Thymus (tissue), 11 donors: ENCODE measurements at regions not wholly inside any gene's neighbourhood (a gene's known extent, or its start where the extent isn't known, plus 50 kb on each side); places are given as distances from the start of the nearest gene placed in this dataset.

Experiments
- DNase-seq, 9 donors: peaks; one replicate each; pipeline ENCODE4 v3.0.0-alpha.2; 2013; ENCODE audit warnings: low spot score in 9 of 9, low read depth in 6 of 9, missing footprints in 1 of 9
- H3K27ac ChIP-seq, 2 donors: one replicate each; pipeline ENCODE4 v1.5.1; 2013; ENCODE audit warnings: control low read depth in 1 of 2, low read depth in 1 of 2, low read length in 1 of 2, mild to moderate bottlenecking in 1 of 2, moderate library complexity in 1 of 2
- H3K27me3 ChIP-seq, 2 donors: one replicate each; pipeline ENCODE4 v1.5.1; 2013; ENCODE audit warnings: low read length in 1 of 2; ENCODE audit not compliant: control insufficient read depth in 2 of 2, insufficient read depth in 1 of 2
- H3K36me3 ChIP-seq, 2 donors: one replicate each; pipeline ENCODE4 v1.5.1; 2013; ENCODE audit warnings: low read length in 1 of 2, mild to moderate bottlenecking in 1 of 2, moderate library complexity in 1 of 2; ENCODE audit not compliant: control insufficient read depth in 2 of 2, insufficient read depth in 2 of 2
- H3K4me1 ChIP-seq, 2 donors: one replicate each; pipeline ENCODE4 v1.5.1; 2013; ENCODE audit warnings: low read length in 2 of 2; ENCODE audit not compliant: control insufficient read depth in 2 of 2, insufficient read depth in 2 of 2
- H3K4me3 ChIP-seq, 2 donors: one replicate each; pipeline ENCODE4 v1.5.1; 2013; ENCODE audit warnings: low read length in 2 of 2, control low read depth in 1 of 2, mild to moderate bottlenecking in 1 of 2
- H3K9me3 ChIP-seq, 2 donors: one replicate each; pipeline ENCODE4 v1.5.1; 2013; ENCODE audit warnings: low read length in 1 of 2, mild to moderate bottlenecking in 1 of 2; ENCODE audit not compliant: control insufficient read depth in 2 of 2, insufficient read depth in 1 of 2
- WGBS: extraction: QIAGEN DNeasy Blood & Tissue Kit; methylation state at CpG from one replicate; pipeline ENCODE4 v1.1.7; 2013; 5-methylcytosine and 5-hydroxymethylcytosine counted together
- donor health status: healthy.

DNA sequence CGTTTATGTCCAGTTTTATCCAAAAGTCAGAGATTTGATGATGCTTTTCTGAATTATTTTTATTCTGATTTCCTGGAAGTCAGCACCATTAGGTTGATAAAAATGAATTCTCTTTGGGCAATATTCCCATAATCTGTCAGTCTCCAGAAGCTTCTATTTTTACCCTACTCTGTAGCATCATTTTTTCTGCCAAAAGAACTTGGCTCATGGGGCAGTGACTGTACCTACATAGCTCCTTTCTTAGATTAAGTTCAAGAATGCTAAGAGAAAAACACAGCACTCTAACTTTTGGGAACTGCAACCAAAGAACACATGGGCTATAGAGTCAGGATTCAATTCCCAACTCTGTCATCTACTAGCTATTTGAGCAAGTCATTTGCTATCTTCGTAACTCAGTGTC lies 152.9 kb downstream of the BARHL2 start:
- Histone ChIP-seq H3K27ac (no peak overlapping the region), H3K36me3 (no peaks in the 10 kb centered on the region), H3K4me1 (no peaks in the 10 kb centered on the region), H3K9me3 (no peaks in the 10 kb centered on the region), H3K4me3 (no peak overlapping the region), H3K27me3 (no peaks in the 10 kb centered on the region)
- no peak for DNase-seq
- WGBS: 89% methylated on average over 2 of the region's 2 CpGs

DNA sequence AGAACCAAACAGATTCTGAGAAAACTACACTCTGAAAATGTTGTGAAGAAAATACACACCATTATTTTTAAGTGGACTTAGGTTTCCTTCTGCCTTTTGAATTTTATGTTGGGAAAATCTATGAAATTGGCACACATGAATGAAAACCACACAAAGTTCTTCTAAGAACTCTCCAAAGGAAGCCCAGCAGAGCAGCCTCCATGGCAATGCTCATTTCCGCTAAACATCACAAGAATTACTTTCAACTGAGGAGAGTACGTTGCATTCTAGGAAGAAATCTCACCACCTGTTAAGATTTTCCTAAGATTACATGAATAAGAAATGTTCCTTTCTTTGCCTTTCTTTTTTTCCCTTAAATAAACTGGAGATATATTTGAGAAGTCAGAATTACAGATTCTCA lies 154.2 kb downstream of the BARHL2 start:
- 42% methylated on average over 2 of the region's 2 CpGs for WGBS
- H3K27ac ChIP-seq: no peak overlapping the region
- H3K9me3 ChIP-seq: no peaks in the 10 kb centered on the region
- no peak overlapping the region for H3K4me3 ChIP-seq
- DNase-seq: no peak
- H3K4me1 ChIP-seq: no peaks in the 10 kb centered on the region
- H3K36me3 ChIP-seq: no peaks in the 10 kb centered on the region
- H3K27me3 ChIP-seq: no peaks in the 10 kb centered on the region

DNA sequence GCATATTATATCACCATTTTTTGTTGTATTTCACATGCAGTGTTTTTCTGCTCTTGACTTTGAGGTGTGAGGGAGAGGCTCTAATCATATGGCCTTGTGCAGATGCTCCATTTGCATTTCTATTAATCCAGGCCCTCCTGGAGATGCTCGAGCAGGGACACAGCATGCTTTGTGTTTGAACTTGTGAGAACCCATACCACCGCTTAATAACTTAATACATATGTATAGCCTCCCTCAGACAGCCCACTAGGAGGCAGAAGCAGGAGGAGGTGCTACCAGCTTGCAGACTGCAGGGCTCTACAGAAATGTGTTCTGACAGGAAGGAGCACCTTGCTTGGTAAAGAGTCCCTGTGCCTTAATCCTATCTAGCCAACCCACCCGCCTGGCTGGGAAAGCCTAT lies 155.2 kb downstream of the BARHL2 start:
- H3K4me1 ChIP-seq: no peaks in the 10 kb centered on the region
- DNase-seq: no peak
- no peaks in the 10 kb centered on the region for H3K36me3 ChIP-seq
- H3K9me3 ChIP-seq: no peaks in the 10 kb centered on the region
- H3K27me3 ChIP-seq: no peaks in the 10 kb centered on the region
- no peak overlapping the region for H3K4me3 ChIP-seq
- no peak overlapping the region for H3K27ac ChIP-seq
- WGBS: 77% methylated on average over 3 of the region's 3 CpGs

DNA sequence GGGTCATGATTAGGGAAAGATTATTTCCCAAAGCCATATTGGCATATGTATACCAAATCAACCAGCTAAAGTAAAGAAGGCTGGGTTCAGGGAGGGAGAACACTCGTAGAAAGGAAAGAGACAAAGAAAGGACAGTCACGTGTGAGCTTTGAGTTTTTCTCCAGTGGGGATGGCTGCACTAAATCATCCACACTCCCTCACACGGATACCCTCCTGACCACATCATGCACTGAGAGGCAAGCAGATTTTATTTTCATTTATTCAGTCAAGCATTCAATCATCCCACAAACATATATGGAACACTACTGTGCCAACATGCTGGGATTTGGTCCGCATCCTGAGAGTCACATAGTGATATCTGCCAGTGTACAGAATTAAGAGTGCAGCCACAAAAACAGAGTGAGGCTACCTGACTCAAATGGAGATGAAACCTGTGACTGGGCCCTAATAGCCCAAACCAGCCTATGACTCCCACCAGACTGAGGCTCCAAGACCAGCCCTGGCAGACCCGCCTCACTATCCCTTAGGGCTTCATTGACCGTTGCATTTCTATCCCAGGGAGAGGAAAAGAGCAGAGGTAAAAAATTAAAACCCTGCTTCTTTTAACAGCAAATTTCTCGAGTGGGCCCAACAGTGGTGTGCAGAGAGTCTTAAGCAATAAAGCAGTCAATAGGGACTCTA lies 155.9 kb downstream of the BARHL2 start:
- Histone ChIP-seq H3K27me3 (no peaks in the 10 kb centered on the region), H3K4me3 (no peak overlapping the region), H3K4me1 (no peaks in the 10 kb centered on the region), H3K36me3 (no peaks in the 10 kb centered on the region), H3K9me3 (no peaks in the 10 kb centered on the region), H3K27ac (no peak overlapping the region)
- 86% methylated on average over 7 of the region's 7 CpGs for WGBS
- DNase-seq: no peak

DNA sequence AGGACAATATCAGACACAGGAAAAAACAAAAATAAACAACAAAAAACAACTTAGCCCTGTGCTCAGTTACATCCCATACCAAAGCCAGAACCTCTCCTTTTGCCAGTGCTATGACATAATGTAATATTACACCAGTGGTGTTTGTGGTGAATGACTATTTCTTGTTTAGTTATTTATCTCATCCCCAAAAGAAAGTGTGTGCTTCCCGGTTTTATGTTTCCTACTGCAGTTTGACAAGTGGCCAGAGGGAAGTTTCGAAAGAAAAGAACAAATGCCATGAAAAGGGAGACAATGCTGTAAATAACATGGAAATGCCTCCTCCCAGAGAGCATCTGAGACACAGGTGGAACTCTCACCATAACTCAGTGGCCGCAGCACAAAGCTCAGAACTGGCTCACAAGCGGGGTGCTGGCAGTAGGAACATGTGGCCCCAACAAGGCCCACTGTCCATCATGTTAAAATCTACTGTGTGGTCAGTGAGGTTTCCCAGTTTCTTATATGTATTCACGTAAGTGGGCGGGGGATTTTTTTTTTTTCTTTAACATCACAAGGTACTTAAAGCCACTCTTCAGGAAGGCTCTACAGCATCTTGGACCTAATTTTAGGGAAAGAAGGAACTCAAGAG lies 158.2 kb downstream of the BARHL2 start:
- Histone ChIP-seq H3K36me3 (no peaks in the 10 kb centered on the region), H3K4me3 (no peak overlapping the region), H3K4me1 (no peaks in the 10 kb centered on the region), H3K27ac (no peak overlapping the region), H3K9me3 (no peaks in the 10 kb centered on the region), H3K27me3 (no peaks in the 10 kb centered on the region)
- DNase-seq: no peak
- WGBS: 84% methylated on average over 6 of the region's 6 CpGs

DNA sequence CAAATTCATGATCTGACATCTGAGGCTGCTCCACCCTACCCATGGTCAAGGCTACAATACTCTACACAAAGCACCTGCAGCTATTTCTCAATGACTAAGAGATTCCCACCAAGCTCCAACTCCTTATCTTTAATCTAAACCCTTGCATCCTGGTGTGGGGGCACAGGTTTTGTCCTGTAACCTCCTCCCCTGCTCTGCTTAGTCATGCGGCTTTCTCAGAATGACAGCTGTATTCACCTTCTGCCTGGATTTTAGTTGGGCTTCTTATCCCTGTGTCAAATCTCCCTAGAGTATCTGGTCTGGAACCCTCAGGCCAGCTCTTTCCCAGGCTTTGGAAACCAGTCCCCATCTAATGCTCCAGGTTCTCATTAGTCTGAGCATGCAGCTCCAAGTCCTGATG lies 159.0 kb downstream of the BARHL2 start:
- Histone ChIP-seq H3K9me3 (no peaks in the 10 kb centered on the region), H3K4me1 (no peaks in the 10 kb centered on the region), H3K27ac (no peak overlapping the region), H3K27me3 (no peaks in the 10 kb centered on the region), H3K4me3 (no peak overlapping the region), H3K36me3 (no peaks in the 10 kb centered on the region)
- DNase-seq: no peak
- WGBS: 70% methylated on average over 1 of the region's 1 CpG

DNA sequence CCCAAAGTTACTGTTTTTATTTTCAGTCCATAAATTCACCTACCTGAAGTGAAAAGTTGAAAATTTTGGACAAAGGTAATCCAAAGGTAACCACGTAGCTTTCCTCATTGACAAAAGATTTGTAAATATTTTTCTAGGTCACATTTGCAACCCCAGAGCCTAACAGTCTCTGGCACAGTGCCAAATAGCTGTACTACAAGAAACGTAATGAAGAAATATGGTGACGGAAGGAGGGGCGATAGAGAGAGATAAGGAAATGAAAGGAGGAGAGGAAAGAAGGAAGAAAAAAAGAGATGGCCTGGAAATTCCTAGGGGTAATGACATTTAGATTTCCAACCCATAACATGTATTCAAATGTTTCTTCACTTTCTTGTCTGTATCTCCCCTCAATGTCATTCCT lies 159.4 kb downstream of the BARHL2 start:
- H3K27me3 ChIP-seq: no peaks in the 10 kb centered on the region
- no peak overlapping the region for H3K27ac ChIP-seq
- H3K9me3 ChIP-seq: no peaks in the 10 kb centered on the region
- no peak overlapping the region for H3K4me3 ChIP-seq
- no peak for DNase-seq
- no peaks in the 10 kb centered on the region for H3K36me3 ChIP-seq
- no peaks in the 10 kb centered on the region for H3K4me1 ChIP-seq
- 68% methylated on average over 4 of the region's 4 CpGs for WGBS

DNA sequence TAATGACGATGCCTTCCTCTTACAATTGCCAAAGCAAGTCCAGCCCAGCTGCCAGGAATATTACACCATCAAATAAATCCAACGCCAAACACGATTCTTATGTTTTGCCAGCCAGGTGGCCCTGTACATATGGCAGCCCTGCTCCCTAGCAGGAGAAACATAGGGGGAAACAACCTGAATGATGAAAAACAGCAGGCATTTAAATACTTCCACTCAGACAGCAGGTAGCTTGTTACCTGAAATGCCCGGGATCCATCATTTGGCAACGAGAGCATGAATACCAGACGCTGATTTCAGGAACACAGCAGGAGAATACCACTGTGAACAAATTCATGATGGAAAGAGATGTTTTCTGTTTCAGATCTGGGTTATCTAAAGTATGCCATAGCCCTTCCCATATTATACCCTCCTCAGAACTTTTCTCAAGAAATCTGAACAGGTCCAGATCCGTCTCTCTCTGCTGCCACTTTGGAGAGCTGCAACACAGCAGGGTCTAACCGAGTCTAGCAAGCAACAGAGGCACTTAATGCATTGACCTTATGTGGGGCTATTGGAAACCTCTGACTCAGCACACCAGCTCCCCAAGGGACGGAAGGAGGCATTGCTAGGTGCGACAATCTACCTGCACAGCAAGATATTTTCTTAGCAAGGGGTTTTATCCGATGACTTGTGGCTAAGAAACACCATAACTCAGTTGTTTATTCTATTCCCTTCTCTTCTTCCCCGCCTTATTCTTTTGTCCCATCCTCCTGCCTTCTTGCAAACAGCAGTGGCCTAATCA lies 166.3 kb downstream of the BARHL2 start:
- no peak for DNase-seq
- Histone ChIP-seq H3K4me1 (no peaks in the 10 kb centered on the region), H3K9me3 (no peaks in the 10 kb centered on the region), H3K27ac (no peak overlapping the region), H3K27me3 (no peaks in the 10 kb centered on the region), H3K36me3 (no peaks in the 10 kb centered on the region), H3K4me3 (no peak overlapping the region)
- WGBS: 76% methylated on average over 12 of the region's 12 CpGs

DNA sequence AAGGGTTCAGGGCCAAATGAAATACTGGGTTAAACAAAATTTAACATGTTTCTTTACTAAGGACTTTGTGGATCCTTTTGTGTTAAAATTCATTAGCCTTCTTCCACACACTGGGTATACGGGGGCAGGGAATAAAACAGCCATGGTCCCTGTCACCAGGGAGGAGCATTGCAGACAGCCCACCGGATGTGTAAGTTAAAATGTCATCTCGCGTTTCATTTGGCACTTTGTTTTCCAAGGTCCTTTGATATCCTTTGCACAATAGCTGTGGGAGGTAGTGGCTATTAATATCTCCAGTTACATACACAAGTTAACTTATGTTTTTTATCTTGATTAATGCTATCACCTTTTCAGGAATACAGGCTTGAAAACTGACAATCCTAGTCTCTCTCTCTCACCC lies 172.7 kb downstream of the BARHL2 start:
- Histone ChIP-seq H3K4me3 (no peak overlapping the region), H3K36me3 (no peaks in the 10 kb centered on the region), H3K27ac (no peak overlapping the region), H3K27me3 (no peaks in the 10 kb centered on the region), H3K9me3 (no peaks in the 10 kb centered on the region), H3K4me1 (no peaks in the 10 kb centered on the region)
- no peak for DNase-seq
- 82% methylated on average over 4 of the region's 4 CpGs for WGBS
